Kidney (tissue), 13 donors: ENCODE measurements at regions not wholly inside any gene's neighbourhood (a gene's known extent, or its start where the extent isn't known, plus 50 kb on each side); places are given as distances from the start of the nearest gene placed in this dataset.

Source experiments
- DNase-seq, 5 donors: peaks; one replicate each; pipeline ENCODE4 v3.0.0-alpha.2; 2013 to 2020
- FAIRE-seq: peaks from 2 replicates; lab custom pipeline; 2012; peaks lifted over from hg19 to GRCh38; lab: Jason Lieb, UNC
- H3K27ac ChIP-seq, 2 donors: one replicate each; pipeline ENCODE4 v1.7.0; 2013; ENCODE audit warnings: low read depth in 2 of 2, low read length in 2 of 2, inconsistent platforms in 1 of 2
- H3K27me3 ChIP-seq: one replicate; pipeline ENCODE4 v1.7.1; 2013; ENCODE audit warnings: low read length, inconsistent platforms; ENCODE audit not compliant: control insufficient read depth, insufficient read depth
- H3K36me3 ChIP-seq, 3 donors: one replicate each; pipeline versions ENCODE4 v1.7.0 to v1.7.1; 2013; ENCODE audit warnings: low read length in 3 of 3, control low read depth in 1 of 3, inconsistent platforms in 1 of 3; ENCODE audit not compliant: insufficient read depth in 3 of 3, control insufficient read depth in 2 of 3
- H3K4me1 ChIP-seq, 3 donors: one replicate each; pipeline versions ENCODE4 v1.7.0 to v1.7.1; 2013; ENCODE audit warnings: low read length in 3 of 3, inconsistent platforms in 1 of 3, low read depth in 1 of 3; ENCODE audit not compliant: control insufficient read depth in 2 of 3, insufficient read depth in 2 of 3
- H3K4me3 ChIP-seq, 3 donors: one replicate each; pipeline versions ENCODE4 v1.7.0 to v1.8.1; 2013; ENCODE audit warnings: low read length in 3 of 3, control low read depth in 1 of 3, inconsistent platforms in 1 of 3
- H3K9ac ChIP-seq, 3 donors: one replicate each; pipeline versions ENCODE4 v1.7.0 to v1.7.1; 2013; ENCODE audit warnings: low read length in 3 of 3, control low read depth in 1 of 3, inconsistent platforms in 1 of 3
- H3K9me3 ChIP-seq, 3 donors: one replicate each; pipeline versions ENCODE4 v1.7.0 to v1.7.1; 2013; ENCODE audit warnings: low read length in 3 of 3, control low read depth in 1 of 3, inconsistent platforms in 1 of 3; ENCODE audit not compliant: control insufficient read depth in 2 of 3, insufficient read depth in 1 of 3
- intact Hi-C: fragments of 100-400 bp; cut with DNase I; formaldehyde crosslinking; loops from one replicate; pipeline ENCODE4 v1.11.1; 2022
- TF ChIP-seq, protein P1 (sequence below): IDR thresholded peaks from 3 replicates; pipeline ENCODE4 v1.5.1; 2012; ENCODE audit warnings: mild to moderate bottlenecking, moderate library complexity, borderline replicate concordance; ENCODE audit not compliant: insufficient read depth; ENCODE audit errors: extremely low read depth
- donor health status: control.
- donor health status: control.
- donor health status: control.
- donor health status: control.
- donor health status: control.
- donor health status: DM: yes; HTN: yes; CAD: no.
- donor health status: Normal renal cell carcinoma (clear cell type).

DNA sequence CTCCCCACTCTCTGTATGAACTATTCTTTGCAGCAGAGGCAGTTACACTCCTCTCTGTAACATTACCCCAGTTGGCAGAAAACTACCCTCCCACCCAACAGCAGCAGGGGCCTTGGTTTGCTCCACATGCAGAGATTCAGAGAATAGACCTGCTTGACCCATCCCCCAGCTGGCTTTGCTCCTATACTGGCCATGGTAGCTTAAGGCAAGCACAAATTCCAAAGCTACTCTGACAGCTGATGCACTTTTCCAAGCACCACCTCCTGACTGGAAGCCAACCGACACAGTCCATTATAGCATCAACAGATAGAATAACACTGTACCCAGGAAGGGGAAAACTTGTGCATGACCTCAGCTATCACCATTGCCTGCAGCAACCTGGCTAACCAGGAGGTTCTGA lies 846.5 kb upstream of the NCAM2 start:
- H3K27me3 ChIP-seq = no peaks in the 10 kb centered on the region
- no peaks in the 10 kb centered on the region for H3K36me3 ChIP-seq
- no peak overlapping the region for H3K9ac ChIP-seq
- H3K9me3 ChIP-seq = peaks cover 0 to 11% (median 0%) of the 10 kb centered on the region in 3 donors
- DNase-seq (no peak), FAIRE-seq (no peak)
- H3K4me3 ChIP-seq = no peak overlapping the region
- intact Hi-C loops = no loop called here
- TF ChIP-seq, protein P1, sequence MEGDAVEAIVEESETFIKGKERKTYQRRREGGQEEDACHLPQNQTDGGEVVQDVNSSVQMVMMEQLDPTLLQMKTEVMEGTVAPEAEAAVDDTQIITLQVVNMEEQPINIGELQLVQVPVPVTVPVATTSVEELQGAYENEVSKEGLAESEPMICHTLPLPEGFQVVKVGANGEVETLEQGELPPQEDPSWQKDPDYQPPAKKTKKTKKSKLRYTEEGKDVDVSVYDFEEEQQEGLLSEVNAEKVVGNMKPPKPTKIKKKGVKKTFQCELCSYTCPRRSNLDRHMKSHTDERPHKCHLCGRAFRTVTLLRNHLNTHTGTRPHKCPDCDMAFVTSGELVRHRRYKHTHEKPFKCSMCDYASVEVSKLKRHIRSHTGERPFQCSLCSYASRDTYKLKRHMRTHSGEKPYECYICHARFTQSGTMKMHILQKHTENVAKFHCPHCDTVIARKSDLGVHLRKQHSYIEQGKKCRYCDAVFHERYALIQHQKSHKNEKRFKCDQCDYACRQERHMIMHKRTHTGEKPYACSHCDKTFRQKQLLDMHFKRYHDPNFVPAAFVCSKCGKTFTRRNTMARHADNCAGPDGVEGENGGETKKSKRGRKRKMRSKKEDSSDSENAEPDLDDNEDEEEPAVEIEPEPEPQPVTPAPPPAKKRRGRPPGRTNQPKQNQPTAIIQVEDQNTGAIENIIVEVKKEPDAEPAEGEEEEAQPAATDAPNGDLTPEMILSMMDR = no peak
- no peak overlapping the region for H3K27ac ChIP-seq
- H3K4me1 ChIP-seq = no peaks in the 10 kb centered on the region

DNA sequence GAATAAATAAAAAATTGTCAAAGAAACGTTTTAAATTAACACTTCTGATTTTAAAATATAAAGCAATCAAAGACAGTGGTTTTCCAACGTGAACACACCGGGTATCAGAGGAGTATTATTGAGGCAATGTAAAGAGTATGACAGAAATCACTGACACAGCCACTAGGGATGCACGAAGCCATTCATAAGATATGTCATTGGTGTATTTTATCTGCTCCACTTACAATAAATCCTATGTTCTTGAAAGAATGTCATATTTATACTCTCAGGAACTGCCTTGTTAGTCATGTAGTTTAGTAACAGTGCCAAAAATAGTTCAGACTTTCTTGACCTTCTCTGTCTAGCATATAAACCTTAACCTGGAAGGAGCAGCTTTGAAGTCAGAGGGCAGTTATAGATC lies 835.0 kb upstream of the NCAM2 start:
- no peak overlapping the region for H3K4me3 ChIP-seq
- TF ChIP-seq, protein P1 = no peak
- H3K9me3 ChIP-seq = no peaks in the 10 kb centered on the region
- H3K27ac ChIP-seq = no peak overlapping the region
- H3K27me3 ChIP-seq = no peaks in the 10 kb centered on the region
- DNase-seq (no peak), FAIRE-seq (no peak)
- intact Hi-C loops = no loop called here
- no peak overlapping the region for H3K9ac ChIP-seq
- no peaks in the 10 kb centered on the region for H3K4me1 ChIP-seq
- H3K36me3 ChIP-seq = no peaks in the 10 kb centered on the region

DNA sequence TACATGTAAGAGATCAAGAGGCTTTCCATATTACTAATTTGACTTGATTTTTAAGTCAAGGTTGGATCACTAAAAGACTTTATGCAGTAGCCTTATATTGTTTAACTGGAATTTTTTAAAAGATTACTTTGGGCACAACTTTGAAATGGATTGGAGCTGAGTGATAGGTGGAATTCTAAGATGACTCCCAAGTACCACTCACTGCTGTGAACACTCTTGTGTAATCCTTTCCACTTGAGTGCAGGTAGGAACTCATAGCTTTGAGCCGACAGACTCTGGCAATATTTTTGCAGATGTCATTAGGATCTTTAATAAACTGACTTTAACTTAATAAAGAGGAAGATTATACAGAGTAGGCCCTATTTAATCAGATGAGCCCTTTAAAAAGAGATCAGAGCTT lies 831.1 kb upstream of the NCAM2 start:
- intact Hi-C loops = no loop called here
- H3K27ac ChIP-seq = no peak overlapping the region
- H3K27me3 ChIP-seq = no peaks in the 10 kb centered on the region
- TF ChIP-seq, protein P1 = no peak
- no peaks in the 10 kb centered on the region for H3K9me3 ChIP-seq
- no peaks in the 10 kb centered on the region for H3K36me3 ChIP-seq
- DNase-seq (no peak), FAIRE-seq (no peak)
- no peak overlapping the region for H3K9ac ChIP-seq
- no peak overlapping the region for H3K4me3 ChIP-seq
- no peaks in the 10 kb centered on the region for H3K4me1 ChIP-seq
